T-helper 1 cell treated with Interleukin-12 subunit alpha and Interleukin-12 subunit beta and Interleukin-4 antibody, amounts not matched to agents 30 ng/mL and 1 ng/mL, for 36 hours (primary cell): ENCODE measurements at regions not wholly inside any gene's neighbourhood (a gene's known extent, or its start where the extent isn't known, plus 50 kb on each side); places are given as distances from the start of the nearest gene placed in this dataset.

Experiments
- intact Hi-C: fragments of 100-400 bp; cut with micrococcal nuclease; formaldehyde crosslinking; loops from one replicate; pipeline ENCODE4 v1.15.1; 2024

DNA sequence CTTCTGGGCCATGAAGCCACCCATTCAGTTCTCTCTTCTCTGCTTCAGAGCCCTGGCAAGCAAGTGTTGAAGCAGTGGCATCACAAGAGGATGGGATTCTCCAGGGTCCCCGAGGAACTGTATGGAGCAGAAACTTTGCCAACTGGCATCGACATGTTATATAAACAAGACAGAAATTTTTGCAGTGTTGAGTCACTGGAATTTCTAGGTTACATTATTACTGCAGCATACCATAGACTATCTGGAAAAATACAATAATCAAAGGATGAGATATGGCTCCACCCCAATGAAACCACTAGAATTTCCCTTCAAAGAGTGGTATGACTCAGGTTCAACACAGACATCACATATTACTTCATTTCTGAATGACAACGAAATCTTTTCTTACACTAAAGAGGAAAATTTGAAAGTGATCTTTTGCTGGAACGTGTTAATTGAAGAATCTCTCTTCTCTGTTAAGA lies 343.0 kb upstream of the DYNLRB2 start:
- intact Hi-C loops = no loop called here

DNA sequence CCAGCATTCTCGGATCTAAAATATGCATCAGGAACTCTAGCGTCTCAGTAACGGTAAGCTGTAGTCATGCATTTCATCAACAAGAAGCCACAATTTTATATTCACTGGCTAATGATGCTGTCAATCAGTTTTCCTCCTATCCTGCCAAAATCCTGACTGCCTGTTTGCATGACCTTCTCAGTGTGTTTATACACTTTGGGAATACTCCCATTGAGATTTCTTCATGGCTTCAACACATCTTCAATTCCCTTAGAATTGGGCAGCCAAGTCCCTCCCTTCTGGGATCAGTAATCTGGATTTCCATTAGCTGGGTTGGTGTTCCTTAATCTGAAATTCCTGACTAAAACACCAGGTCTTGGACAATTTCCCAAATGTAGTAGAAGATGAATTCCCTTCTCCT lies 348.9 kb upstream of the DYNLRB2 start:
- intact Hi-C loops = no loop called here

DNA sequence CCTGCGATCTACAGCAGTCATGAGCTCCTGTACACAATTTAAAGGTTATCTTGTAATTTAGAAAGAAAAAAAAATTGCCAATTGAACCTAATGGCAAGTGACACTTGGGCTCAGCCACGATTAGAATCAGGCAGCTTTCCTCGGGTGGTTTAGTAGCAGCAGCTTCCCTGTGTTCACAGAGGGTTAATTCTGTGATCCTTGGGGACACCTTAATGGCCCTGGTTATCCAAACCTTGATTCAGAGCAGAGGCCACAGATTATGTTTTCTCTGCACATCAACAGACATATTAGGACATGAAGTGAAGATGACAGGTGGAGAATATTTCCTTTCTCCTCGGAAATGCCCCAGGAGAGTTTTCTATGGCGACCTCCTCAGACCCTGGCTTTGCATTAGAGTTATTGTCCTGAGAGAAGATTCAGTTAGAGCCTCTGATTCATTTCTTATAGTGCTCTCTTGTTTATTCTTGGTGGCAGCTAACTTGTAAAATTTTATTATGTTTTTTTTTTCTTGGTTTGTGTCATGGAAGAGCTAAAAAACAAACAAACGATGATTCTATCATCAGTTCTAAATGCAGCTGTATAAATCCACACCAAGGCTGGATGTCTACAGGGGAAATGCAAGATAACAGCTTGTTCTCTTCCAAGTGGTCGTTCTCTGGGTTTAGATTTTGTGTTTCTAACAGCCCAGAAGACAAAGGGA lies 351.2 kb upstream of the DYNLRB2 start:
- intact Hi-C loops = no loop called here

DNA sequence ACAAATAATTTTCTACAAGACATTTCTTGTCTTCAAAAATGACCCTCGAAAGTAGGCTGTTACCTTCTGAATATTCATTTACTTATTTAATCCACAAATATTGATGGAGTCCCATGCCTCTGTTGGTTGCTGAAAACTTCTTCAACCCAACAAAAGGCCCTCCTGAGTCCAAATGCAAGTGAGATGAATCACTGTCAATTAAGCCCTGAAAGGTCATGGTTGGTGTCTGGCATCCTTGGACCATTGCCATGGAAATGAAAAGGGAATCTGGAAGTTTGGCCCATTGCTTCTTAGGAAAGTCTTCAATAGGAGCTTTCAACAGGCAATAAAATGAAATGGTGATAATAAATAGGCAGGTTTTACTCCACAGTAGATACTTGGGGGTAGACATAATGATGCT lies 364.7 kb upstream of the DYNLRB2 start:
- intact Hi-C loops = no loop called here

DNA sequence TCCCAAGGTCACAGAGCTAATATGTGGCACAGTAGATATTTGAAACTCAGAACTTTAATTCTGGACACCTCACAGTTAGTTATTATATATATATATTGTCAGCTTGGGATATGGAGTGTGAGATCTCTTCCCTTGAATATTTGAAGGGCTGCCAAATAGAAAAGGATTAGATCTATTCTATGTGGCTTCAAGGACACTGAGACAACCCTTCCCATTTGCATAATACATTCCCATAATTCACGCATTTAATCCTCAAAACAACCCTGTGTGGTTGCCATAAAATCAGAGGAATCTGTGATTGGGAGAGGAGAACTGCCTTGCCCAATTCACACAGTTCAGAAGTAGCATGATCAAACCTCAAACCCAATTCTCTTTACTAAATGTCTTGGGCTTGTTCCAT lies 365.8 kb upstream of the DYNLRB2 start:
- intact Hi-C loops = no loop called here

DNA sequence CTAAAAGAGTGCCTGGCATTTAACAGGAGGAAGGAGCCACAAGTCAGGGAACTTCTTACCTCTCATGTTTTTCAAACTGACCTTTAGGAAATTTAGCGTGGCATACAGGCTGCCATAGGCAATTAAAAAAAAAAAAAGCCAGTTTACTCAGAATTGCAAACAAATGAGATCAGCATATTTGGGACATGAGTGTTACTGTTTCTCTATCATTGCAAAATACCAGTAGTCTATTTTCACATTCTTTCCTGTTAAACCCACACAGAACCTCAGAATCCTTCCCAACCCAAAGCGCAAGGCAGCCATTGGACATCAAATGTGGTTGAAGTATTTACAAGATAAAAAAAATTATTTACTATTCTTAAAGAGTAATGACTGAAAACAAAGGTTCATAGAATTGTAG lies 366.4 kb upstream of the DYNLRB2 start:
- intact Hi-C loops = no loop called here

DNA sequence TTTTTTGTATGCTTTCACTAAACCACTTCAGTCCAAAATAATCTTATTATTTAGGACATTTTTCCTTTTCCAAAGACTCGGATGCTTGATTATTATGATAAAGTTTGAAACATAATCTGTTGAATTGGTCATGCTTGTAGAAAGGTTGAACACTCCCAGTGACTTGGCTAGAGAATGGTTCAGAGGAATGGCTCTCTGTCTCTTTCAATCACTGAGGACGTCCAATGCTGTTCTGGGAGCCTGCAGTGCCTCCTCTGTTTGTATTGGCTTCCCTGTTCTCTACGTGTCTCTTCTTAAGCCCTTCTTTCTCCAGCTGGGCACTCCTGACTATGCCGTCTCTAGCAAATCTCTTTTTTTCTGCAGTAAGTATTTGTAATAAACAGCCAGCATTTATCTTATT lies 369.0 kb upstream of the DYNLRB2 start:
- intact Hi-C loops = no loop called here

DNA sequence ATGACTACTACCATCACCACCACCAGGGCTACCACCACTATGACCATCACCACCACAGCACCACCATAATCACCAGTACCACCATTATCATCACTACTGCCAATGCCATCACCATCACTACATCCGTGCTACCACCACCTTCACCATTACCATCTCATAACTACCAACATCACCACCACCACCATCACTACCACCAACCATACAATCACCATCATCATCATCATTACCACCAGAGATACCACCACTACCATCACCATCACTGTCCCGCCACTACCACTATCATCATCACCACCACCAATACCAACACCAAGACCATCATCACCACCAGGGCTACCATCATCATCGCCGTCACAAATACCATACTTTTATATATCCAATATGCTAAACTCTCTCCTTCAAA lies 369.6 kb upstream of the DYNLRB2 start:
- intact Hi-C loops = no loop called here

DNA sequence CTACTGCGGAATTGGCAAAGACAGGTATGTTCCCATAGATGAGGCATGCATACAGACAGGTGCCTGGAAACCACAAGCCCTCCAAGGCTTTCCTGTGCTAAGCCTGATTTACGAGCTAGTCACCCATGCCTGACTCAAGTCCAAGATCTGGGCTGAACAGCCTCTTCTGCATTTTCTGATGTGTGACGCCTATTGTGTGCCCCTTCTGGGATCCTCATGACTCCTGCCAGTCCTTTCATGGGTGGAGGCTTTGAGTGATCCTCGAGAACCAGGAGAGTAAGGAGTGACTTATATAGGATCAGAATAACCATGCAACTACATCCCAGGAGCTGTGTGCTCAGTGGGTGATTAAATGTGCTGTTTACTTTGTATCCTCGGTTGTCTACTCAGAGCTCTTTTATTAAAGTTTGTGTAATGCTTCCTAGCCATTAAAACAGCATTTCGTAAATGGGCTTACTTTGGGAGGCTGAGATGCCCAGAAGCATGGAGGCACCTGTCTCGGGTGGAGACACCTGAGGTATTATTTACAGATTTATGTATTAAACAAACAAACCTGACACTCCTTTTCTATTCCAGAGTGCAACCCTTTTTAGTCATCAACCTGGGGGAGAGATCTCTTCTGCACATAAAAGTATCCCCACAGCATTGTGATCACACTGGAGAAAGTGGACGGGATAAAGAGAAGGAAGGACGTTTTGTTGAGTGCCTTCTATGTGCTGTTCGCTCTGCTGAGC lies 373.0 kb upstream of the DYNLRB2 start:
- intact Hi-C loops = no loop called here

DNA sequence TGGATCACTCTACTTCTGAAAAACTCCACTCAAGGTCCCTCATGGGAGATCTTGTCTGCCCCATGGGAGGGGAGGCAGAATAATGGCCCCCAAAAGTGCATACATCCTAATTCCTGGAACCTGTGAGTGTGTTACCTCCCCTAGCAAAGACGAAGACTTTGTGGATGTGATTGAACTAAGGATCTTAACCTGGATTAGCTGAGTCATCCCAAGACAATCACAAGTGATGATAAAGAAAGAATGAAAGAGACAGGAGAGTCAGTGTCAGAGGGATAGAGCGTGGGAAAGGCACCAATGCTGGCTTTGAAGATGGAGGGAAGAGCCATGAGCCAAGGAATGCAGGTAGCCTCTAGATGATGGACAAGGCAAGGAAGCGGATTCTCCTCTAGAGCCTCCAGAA lies 374.7 kb upstream of the DYNLRB2 start:
- intact Hi-C loops = no loop called here

DNA sequence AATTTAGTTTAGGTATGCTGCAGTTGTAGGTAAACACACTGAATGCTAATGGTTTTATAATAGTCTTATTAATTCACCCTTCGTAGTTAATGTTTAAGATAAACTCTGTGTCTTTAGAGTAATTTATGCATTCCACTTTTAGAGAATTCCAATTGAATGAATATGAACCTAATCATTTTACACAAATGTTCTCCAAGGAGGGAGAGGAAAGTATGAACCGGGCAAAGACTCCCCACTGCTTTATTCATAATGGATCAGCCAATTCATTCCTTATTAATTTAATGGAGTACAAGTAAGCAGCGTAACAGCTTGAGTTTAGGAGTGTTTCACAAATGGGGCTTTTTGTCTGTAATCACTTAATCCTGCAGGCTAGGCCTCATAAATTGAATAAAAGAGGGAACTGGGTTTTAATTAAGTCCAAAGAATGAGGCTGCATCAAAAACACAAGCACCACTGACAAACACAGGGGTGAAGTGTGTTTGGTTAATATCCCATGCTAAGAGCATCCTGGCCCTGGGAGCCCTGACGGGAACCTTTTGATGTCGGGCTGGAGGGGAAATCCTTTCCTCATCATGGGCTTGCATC lies 375.7 kb upstream of the DYNLRB2 start:
- intact Hi-C loops = no loop called here

DNA sequence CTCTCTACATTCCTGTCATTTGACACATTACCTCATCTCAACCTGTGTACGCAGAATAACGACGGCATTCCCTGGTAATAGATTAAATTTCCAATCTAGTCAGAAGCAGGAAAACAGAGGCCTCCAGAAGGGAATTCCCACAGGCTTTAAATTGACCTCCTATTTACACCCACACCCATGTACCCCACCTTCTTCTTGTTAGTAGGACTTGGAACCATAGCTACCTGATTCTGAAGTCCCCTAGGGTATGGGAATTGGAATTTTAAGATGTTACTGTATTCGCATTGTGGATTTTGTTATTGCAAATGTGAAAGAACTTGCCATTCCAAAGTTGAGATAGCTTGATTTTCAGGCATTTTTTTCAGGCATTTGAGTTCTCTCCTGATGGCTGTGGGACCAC lies 377.5 kb upstream of the DYNLRB2 start:
- intact Hi-C loops = no loop called here

DNA sequence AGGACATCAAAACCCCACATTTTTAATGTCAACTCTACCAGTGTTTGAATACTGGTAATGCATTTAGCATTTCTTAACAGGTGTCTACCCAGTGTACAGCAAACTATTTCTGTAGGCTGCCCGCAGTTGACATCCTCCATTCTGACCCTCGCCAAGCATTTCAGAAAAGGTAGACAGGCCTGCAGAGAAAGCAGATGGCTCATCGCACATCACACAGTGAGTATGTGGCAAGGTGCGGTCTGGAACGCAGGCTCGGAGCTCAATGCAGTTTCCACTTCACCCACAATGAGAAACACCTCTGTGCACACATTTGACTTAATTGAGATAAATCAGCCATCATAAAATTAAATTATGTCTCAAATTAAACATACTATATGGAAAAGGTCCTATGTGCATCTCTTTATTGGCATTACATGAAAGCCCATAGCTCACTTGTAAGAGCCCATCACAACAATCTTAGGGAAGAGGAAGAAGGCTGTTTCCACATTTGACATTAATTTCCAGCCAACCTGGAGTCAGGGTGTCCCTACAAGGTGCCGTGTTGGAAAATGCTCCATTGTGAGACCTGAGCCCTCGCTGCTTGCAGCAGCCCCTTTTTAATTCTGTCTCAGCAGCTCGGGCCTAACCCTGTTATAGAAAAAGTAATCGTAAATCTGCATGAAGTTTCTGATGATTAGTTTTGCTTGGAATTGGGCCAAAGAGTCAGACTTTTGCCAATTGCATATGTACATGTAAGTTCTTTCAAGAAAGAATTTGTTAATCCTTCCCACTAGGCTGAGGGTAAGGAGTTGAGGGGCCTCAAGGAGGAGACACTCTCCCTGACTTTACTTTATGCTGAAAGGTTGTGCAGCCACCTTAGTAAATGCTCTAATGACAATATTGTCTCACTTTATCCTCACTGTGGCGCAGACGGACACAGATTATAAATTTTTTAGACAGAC lies 378.7 kb upstream of the DYNLRB2 start:
- intact Hi-C loops = no loop called here

DNA sequence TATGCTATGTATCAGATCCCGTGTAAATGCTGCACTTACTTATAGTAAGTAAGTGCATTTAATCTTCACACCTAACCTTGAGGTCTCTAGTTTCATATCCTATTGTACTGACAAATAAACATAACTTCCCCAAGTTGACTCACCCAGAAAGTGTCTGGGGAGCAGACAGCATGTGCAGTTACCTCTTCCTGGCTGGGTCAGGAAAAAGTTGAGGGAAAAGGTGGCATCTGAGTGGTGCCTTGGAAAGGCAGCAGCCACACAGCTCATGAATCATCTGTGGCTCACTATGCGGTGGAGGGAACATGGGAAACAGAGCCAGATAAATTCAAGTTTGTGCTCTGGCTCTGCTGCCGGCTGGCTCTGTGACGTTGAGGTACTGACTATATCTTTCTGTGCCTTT lies 382.0 kb upstream of the DYNLRB2 start:
- intact Hi-C loops = no loop called here

DNA sequence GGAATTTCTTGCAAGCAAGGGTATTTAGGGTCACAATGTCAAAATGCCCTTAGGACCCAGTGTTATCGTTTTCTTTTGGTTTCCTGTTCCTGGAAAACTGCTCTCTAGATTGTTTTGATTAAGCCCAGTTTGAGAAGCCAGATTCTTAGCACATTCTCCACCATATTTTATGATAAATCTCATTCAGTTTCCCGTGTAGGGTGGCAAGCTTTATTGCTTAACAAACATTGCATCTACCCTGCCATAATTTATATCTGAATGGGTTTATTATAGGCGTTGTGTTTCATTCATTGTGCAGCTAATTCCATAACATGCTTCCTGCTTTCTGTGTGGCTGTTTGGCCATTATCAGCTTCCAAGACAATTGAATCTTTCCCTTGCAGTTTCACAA lies 389.1 kb upstream of the DYNLRB2 start:
- intact Hi-C loops = no loop called here

DNA sequence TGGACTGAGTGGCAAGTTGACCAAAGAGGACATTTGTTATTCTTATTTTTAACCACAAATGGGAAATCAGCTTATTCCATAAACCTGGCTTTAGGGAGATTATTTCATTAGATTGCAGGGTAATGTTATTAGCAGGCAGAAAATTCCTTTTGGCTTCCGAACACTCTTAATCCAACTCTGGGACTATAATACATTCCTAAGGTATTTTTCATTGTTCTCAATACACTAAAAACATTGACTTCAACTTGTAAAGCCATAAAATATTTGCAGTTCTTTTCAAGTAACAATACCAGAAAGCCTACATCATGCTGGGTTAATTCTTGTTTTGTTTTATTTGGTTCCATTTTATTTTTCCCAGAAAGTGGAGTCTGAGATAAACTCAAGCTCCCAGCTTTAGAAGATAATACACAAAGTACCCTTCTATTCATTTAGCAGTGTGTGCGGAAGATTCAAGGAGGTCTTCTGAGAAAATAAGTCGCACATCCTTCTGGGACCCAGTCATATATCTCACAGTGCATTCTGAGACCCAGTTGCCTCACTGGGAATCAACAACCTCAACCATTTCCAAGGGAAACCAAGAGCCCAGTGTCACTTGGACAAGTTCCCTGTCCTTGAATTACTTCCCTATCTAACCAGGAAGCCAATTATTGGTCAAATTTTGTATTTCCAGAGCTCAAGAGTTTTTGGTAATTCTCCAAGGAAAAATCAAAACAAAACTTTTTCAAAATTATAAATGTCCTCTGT lies 389.6 kb upstream of the DYNLRB2 start:
- intact Hi-C loops = no loop called here

DNA sequence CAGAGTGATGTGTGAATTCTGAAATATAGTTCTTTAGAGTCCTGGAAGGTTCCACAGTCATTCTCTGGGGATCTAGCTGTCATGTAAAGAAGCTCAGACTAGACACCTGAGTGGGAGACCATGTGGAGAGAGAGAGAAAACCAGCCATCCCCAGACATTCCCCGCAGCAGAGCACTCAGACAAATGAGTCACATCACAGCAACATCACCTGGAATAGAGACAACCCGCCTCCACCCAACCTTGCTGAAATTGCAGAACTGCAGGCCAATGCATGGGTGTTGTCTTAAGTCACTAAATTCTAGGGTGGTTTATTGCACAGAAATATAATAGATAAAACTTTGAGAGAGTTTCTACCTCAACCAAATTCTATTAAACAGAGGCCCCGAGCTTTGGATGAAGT lies 392.0 kb upstream of the DYNLRB2 start:
- intact Hi-C loops = no loop called here

DNA sequence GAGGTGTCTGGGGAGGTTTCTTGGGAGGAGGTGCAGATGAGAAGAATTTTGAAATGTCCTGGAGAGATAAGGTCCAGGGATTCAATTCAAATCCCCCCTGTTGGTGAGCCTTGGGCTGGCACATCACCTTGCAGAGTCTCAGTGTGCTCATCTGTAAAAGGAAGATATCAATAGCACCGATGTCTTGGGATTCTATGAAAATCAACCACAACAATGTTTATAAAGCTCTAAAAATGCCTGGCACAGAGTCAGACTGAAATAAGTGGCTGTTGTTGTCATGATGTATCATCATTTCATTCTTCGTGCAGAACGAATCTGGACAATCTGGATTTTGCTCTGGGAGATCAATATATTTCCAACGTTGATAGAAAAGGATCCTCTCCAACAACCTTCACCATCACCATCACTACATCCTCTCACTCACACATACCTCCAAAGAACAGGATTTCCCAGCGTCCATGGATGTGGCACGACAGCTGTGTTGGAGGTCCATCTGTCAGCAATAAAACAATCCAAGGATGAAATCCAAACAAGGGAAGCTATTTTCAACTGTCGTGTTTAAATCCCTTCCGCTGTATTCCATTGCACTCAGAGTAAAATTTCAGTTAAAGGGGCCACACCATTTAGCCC lies 393.7 kb upstream of the DYNLRB2 start:
- intact Hi-C loops = no loop called here

DNA sequence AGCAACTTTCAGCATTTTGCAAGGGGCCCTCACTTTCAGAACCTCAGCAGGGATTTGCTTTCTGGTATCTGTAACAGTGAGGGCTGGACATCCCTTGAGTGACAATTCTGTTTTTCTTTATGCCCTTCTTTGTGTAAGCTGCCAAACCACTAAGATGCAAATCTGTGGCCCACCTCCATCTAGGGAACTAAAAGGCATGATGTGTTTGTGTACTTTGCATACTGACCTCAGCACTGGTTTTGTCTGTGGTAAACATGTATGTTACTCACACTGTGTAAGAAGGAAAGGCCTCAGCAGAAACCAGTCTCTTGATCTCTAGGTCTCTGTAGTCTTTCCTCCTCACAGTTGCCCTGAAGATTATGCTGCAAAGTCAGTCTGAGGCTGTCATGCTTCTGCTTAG lies 396.6 kb upstream of the DYNLRB2 start:
- intact Hi-C loops = no loop called here

DNA sequence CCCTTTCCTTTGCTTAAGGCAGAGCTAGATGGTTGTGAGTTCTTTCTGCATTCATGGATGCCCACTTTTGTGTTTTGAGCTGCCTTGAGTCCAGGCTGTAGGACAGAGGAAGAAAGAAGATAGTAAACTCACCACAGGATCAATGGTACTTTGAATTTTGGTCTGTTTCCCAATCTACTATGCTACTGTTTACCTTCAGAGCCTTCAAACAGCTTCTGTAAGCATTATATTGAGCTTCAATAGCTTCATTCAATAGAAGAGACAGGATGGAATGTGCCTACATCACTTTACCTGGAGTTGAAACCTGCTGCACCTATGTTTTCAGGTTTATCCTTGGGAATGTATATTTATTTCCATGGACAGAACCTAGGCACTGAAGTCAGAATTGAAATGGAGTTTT lies 397.9 kb upstream of the DYNLRB2 start:
- intact Hi-C loops = no loop called here

DNA sequence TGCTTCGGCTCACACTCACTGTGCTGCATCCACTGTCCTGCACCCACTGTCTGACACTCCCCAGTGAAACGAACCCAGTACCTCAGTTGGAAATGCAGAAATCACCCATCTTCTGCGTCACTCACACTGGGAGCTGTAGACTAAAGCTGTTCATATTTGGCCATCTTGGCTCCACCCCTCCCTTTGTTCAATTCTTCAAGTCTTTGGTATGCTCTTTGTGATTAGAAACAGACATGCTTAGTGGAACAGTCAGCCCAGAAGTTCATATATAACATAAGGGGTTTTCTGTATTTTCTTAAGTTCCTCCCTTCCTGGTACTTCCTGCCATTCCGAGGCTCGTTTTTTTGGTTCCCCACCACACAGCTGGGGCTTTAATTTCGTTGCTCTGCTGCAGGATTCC lies 398.5 kb upstream of the DYNLRB2 start:
- intact Hi-C loops = no loop called here
